CD4-positive, alpha-beta T cell (primary cell): ENCODE measurements at regions not wholly inside any gene's neighbourhood (a gene's known extent, or its start where the extent isn't known, plus 50 kb on each side); places are given as distances from the start of the nearest gene placed in this dataset.
"Not testable (repeated sequence)": the region's sequence is repeated elsewhere in the genome, so short reads cannot be mapped to it uniquely, and the experiment has no call there.

Experiments
- ATAC-seq: fragments of 200-7000 bp; cut with Tn5 transposase; one replicate; pipeline ENCODE4 v1.10.0; 2022; ENCODE audit warnings: mild to moderate bottlenecking; ENCODE audit not compliant: poor library complexity
- CTCF ChIA-PET: fragments of 350-600 bp; sonication (Branson Sonifier 250); formaldehyde crosslinking; loops from one replicate; lab custom pipeline; 2021; ENCODE audit warnings: antibody characterized with exemption, inconsistent platforms; lab: Charles Lee
- POLR2A ChIA-PET: fragments of 350-600 bp; sonication (Branson Sonifier 250); formaldehyde crosslinking; loops from one replicate; lab custom pipeline; 2021; ENCODE audit warnings: antibody characterized with exemption, inconsistent platforms; lab: Charles Lee
- DNase-seq, 14 experiments: peaks; one replicate each; pipeline ENCODE4 v3.0.0-alpha.2; 2013 to 2020; ENCODE audit warnings: mixed read lengths in 2 of 14
- H3K27ac ChIP-seq, 2 donors: one replicate each; pipeline versions ENCODE4 v1.5.1 to v1.7.0; 2013; ENCODE audit warnings: low read length in 2 of 2, low read depth in 1 of 2, mild to moderate bottlenecking in 1 of 2
- H3K27me3 ChIP-seq, 2 experiments: 1 replicate in 1 of 2; 2 replicates in 1 of 2; pipeline versions ENCODE4 v1.6.1 to v1.7.0; 2013; ENCODE audit warnings: low read length in 2 of 2, control low read depth in 1 of 2, mild to moderate bottlenecking in 1 of 2, moderate library complexity in 1 of 2; ENCODE audit not compliant: insufficient read depth in 2 of 2, control insufficient read depth in 1 of 2
- H3K36me3 ChIP-seq: one replicate; pipeline ENCODE4 v1.6.1; 2013; ENCODE audit warnings: low read length, control low read depth; ENCODE audit not compliant: insufficient read depth
- H3K4me1 ChIP-seq: one replicate; pipeline ENCODE4 v1.6.1; 2013; ENCODE audit warnings: low read length, control low read depth; ENCODE audit not compliant: insufficient read depth
- H3K4me3 ChIP-seq: one replicate; pipeline ENCODE4 v1.5.1; 2013; ENCODE audit warnings: mild to moderate bottlenecking, low read length, moderate library complexity
- H3K9me3 ChIP-seq, 2 experiments: 1 replicate in 1 of 2; 2 replicates in 1 of 2; pipeline versions ENCODE4 v1.6.1 to v1.7.0; 2013; ENCODE audit warnings: low read length in 2 of 2, mild to moderate bottlenecking in 2 of 2, control low read depth in 1 of 2, moderate library complexity in 1 of 2; ENCODE audit not compliant: control insufficient read depth in 1 of 2, insufficient read depth in 1 of 2
- H3K27ac Mint-ChIP-seq: one replicate; pipeline ENCODE4 v1.8.0; 2020; ENCODE audit warnings: mixed read lengths
- H3K27me3 Mint-ChIP-seq: one replicate; pipeline ENCODE4 v1.8.0; 2021; ENCODE audit warnings: mixed read lengths
- H3K36me3 Mint-ChIP-seq: one replicate; pipeline ENCODE4 v1.8.0; 2021; ENCODE audit warnings: low read depth, mixed read lengths
- H3K4me1 Mint-ChIP-seq: one replicate; pipeline ENCODE4 v1.8.0; 2021; ENCODE audit warnings: low read depth, mixed read lengths
- H3K4me3 Mint-ChIP-seq: one replicate; pipeline ENCODE4 v1.8.0; 2020; ENCODE audit warnings: mild to moderate bottlenecking, mixed read lengths
- H3K9me3 Mint-ChIP-seq: one replicate; pipeline ENCODE4 v1.8.0; 2020; ENCODE audit warnings: mixed read lengths
- intact Hi-C, 2 experiments: fragments of 100-400 bp; cut with DNase I in 1 of 2; cut with micrococcal nuclease in 1 of 2; formaldehyde crosslinking; loops; one replicate each; pipeline versions ENCODE4 v1.15.1 to v1.9.0; 2023 to 2025; cut with DNase I, micrococcal nuclease
- TF ChIP-seq, protein P1 (sequence below): fragments of 200-600 bp; IDR thresholded peaks from one replicate; pipeline ENCODE4 v1.8.0; 2022; ENCODE audit warnings: antibody characterized with exemption, mild to moderate bottlenecking

DNA sequence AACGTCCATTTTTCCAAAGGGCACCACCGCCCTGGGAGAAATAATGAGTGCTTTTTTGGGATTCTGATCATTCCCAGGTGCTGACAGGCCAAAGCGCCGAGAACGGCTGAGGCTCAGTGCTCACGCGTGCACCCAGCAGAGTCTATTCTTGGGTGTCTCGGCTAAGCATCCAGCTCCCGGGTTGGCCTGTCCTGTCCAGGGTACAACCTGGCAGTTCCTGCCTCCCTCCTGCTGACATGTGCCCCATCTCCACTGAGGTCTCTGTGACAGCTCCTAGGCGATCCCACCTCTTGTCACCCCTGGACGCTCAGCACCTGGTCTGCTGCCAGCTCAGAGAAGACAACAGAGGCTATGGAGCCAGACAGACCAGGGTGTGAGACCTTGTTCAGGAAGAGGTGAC lies 684.5 kb downstream of the PTPRU start:
- H3K36me3 ChIP-seq: no peaks in the 10 kb centered on the region
- H3K27me3 Mint-ChIP-seq: peaks cover 43% of the 10 kb centered on the region
- TF ChIP-seq, protein P1, sequence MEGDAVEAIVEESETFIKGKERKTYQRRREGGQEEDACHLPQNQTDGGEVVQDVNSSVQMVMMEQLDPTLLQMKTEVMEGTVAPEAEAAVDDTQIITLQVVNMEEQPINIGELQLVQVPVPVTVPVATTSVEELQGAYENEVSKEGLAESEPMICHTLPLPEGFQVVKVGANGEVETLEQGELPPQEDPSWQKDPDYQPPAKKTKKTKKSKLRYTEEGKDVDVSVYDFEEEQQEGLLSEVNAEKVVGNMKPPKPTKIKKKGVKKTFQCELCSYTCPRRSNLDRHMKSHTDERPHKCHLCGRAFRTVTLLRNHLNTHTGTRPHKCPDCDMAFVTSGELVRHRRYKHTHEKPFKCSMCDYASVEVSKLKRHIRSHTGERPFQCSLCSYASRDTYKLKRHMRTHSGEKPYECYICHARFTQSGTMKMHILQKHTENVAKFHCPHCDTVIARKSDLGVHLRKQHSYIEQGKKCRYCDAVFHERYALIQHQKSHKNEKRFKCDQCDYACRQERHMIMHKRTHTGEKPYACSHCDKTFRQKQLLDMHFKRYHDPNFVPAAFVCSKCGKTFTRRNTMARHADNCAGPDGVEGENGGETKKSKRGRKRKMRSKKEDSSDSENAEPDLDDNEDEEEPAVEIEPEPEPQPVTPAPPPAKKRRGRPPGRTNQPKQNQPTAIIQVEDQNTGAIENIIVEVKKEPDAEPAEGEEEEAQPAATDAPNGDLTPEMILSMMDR: no peak
- H3K4me3 Mint-ChIP-seq: no peak overlapping the region
- H3K4me1 Mint-ChIP-seq: no peaks in the 10 kb centered on the region
- no peaks in the 10 kb centered on the region for H3K9me3 Mint-ChIP-seq
- DNase-seq (no peak), ATAC-seq (no peak)
- H3K27me3 ChIP-seq: peaks cover 0 to 3% of the 10 kb centered on the region in 2 experiments
- ChIA-PET POLR2A (no interaction called here), CTCF (no interaction called here)
- intact Hi-C loops: no loop called here
- no peaks in the 10 kb centered on the region for H3K36me3 Mint-ChIP-seq
- H3K27ac ChIP-seq: no peak overlapping the region
- H3K4me1 ChIP-seq: no peaks in the 10 kb centered on the region
- H3K4me3 ChIP-seq: no peak overlapping the region
- H3K9me3 ChIP-seq: no peaks in the 10 kb centered on the region
- no peak overlapping the region for H3K27ac Mint-ChIP-seq

DNA sequence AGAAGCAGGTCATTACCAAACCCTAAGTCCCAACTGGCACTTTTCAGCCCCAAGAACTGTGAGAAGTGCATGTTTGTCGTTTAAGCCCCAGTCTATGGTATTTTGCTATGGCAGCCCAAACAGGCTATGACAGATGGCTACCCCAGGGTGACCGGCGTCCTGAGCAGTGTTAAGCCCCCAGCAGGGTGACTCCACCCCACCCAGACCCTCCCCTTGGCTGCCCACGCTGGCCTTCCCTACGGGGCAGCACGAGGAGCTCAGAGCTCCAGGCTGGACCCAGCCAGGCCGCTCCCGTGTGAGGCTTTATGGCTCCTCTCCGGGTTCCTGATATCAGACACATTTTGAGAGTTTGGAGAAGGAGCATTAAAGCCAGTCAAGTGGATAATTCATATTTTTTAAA lies 684.0 kb downstream of the PTPRU start:
- Mint-ChIP-seq H3K36me3 (no peaks in the 10 kb centered on the region), H3K27ac (no peak overlapping the region), H3K9me3 (no peaks in the 10 kb centered on the region), H3K4me3 (no peak overlapping the region), H3K4me1 (no peaks in the 10 kb centered on the region), H3K27me3 (peaks cover 43% of the 10 kb centered on the region)
- Histone ChIP-seq H3K27me3 (peaks cover 0 to 3% of the 10 kb centered on the region in 2 experiments), H3K4me1 (no peaks in the 10 kb centered on the region), H3K9me3 (no peaks in the 10 kb centered on the region), H3K27ac (no peak overlapping the region), H3K36me3 (no peaks in the 10 kb centered on the region), H3K4me3 (no peak overlapping the region)
- CTCF ChIA-PET: no interaction called here
- TF ChIP-seq, protein P1: no peak
- DNase-seq (no peak), ATAC-seq (no peak)
- POLR2A ChIA-PET: no interaction called here
- intact Hi-C loops: no loop called here

DNA sequence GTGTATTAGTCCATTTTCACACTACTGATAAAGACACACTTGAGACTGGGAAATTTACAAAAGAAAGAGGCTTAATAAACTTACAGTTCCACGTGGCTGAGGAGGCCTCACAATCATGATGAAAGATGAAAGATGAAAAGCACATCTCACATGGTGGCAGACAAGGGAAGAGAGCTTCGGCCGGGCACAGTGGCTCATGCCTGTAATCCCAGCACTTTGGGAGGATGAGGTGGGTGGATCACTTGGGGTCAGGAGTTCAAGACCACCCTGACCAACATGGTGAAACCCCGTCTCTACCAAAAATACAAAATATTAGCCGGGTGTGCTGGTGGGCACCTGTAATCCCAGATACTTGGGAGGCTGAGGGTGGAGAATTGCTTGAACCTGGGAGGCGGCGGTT lies 682.7 kb downstream of the PTPRU start:
- H3K27ac Mint-ChIP-seq, ATAC-seq, H3K4me3 Mint-ChIP-seq, H3K9me3 Mint-ChIP-seq, H3K27ac ChIP-seq, H3K27me3 ChIP-seq, CTCF ChIA-PET, H3K9me3 ChIP-seq, H3K36me3 ChIP-seq, POLR2A ChIA-PET, H3K4me1 Mint-ChIP-seq, H3K36me3 Mint-ChIP-seq, H3K4me1 ChIP-seq, intact Hi-C loops, DNase-seq, H3K4me3 ChIP-seq: not testable (repeated sequence)
- peaks cover 49% of the 10 kb centered on the region for H3K27me3 Mint-ChIP-seq

DNA sequence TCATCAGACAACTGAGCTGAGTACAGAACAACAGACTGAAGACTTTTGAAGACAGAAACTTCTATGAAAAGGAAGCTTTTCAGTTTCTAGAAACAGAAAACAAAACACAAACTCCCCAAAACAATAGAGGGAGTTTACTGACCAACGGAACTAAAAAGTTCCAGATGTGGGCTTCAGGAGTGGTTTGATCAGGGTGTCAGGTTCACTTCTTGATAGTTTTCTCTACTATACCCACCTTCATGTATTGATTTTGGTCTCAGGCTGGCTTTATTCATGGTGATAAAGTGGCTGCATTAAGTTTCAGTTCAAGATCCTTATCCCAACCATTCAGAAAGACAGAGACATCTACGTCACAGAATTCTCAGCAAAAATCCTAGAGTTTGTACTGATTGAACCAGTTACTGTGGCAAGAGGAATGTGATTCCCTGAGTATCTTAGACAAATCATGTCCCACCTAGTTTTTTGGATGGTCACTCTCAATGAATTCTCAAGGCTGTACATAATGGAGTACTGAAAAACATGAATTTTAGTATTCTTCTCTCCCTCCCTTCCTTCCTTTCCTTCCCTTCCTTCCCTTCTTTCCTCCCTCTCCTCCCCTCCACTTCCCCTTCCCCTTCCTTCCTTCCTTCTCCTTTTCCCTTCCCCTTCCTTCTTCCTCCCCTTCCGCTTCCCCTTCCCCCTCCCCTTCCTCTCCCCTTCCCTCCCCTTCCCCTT lies 680.5 kb downstream of the PTPRU start:
- H3K9me3 ChIP-seq: no peaks in the 10 kb centered on the region
- no peaks in the 10 kb centered on the region for H3K9me3 Mint-ChIP-seq
- peaks cover 47% of the 10 kb centered on the region for H3K27me3 Mint-ChIP-seq
- TF ChIP-seq, protein P1: no peak
- ATAC-seq (no peak), DNase-seq (no peak)
- H3K4me1 Mint-ChIP-seq: no peaks in the 10 kb centered on the region
- H3K27me3 ChIP-seq: peaks cover 5 to 8% of the 10 kb centered on the region in 2 experiments
- no peaks in the 10 kb centered on the region for H3K36me3 ChIP-seq
- no peak overlapping the region for H3K4me3 Mint-ChIP-seq
- H3K27ac ChIP-seq: no peak overlapping the region
- ChIA-PET POLR2A (no interaction called here), CTCF (no interaction called here)
- H3K36me3 Mint-ChIP-seq: no peaks in the 10 kb centered on the region
- no peak overlapping the region for H3K4me3 ChIP-seq
- no peak overlapping the region for H3K27ac Mint-ChIP-seq
- no peaks in the 10 kb centered on the region for H3K4me1 ChIP-seq
- intact Hi-C loops: no loop called here
